Thoracic aorta (tissue), 2 donors: ENCODE measurements at regions not wholly inside any gene's neighbourhood (a gene's known extent, or its start where the extent isn't known, plus 50 kb on each side); places are given as distances from the start of the nearest gene placed in this dataset.
A peak's percentile ranks its signal among the peaks of the same experiment; 100 is the strongest.
"Not testable (repeated sequence)": the region's sequence is repeated elsewhere in the genome, so short reads cannot be mapped to it uniquely, and the experiment has no call there.

Source experiments
- ATAC-seq: fragments of 150-250 bp; one replicate; pipeline ENCODE4 v1.8.0; 2017; ENCODE audit warnings: low read depth; ENCODE audit not compliant: insufficient number of reproducible peaks, low FRiP score
- DNase-seq: peaks from one replicate; pipeline ENCODE4 v3.0.0-alpha.2; 2020; ENCODE audit warnings: low spot score
- H3K27ac ChIP-seq, 2 donors: fragments of 200-600 bp; sonication (generic); 1 replicate in 1 of 2; 2 replicates in 1 of 2; pipeline ENCODE4 v1.5.1; 2016; ENCODE audit warnings: mild to moderate bottlenecking in 2 of 2, moderate library complexity in 2 of 2
- H3K27me3 ChIP-seq: fragments of 200-600 bp; sonication (generic); replicated peaks from 2 replicates; pipeline ENCODE4 v1.6.0; 2016; ENCODE audit warnings: mild to moderate bottlenecking; ENCODE audit not compliant: insufficient read depth
- H3K36me3 ChIP-seq: fragments of 200-600 bp; sonication (generic); one replicate; pipeline ENCODE4 v1.5.1; 2016
- H3K4me1 ChIP-seq, 2 donors: fragments of 200-600 bp; sonication (generic); 1 replicate in 1 of 2; 2 replicates in 1 of 2; pipeline versions ENCODE4 v1.5.1 to v1.6.0; 2016; ENCODE audit warnings: low read depth in 2 of 2, mild to moderate bottlenecking in 1 of 2; ENCODE audit not compliant: control insufficient read depth in 1 of 2
- H3K4me3 ChIP-seq: fragments of 200-600 bp; sonication (generic); 2 replicates; pipeline ENCODE4 v1.5.1; 2016; ENCODE audit warnings: mild to moderate bottlenecking
- H3K9me3 ChIP-seq: fragments of 200-600 bp; sonication (generic); 2 replicates; pipeline ENCODE4 v1.5.1; 2016

GRCh38 chr6:57708061-57708460 is 390.6 kb downstream of the PRIM2 start:
- H3K27me3 ChIP-seq, H3K4me1 ChIP-seq, H3K36me3 ChIP-seq, H3K4me3 ChIP-seq, ATAC-seq, H3K27ac ChIP-seq, H3K9me3 ChIP-seq, DNase-seq: not testable (repeated sequence)

GRCh38 chr6:57722546-57722945 is 405.1 kb downstream of the PRIM2 start:
- H3K9me3 ChIP-seq, H3K4me3 ChIP-seq, H3K36me3 ChIP-seq, H3K27me3 ChIP-seq, H3K4me1 ChIP-seq, H3K27ac ChIP-seq, DNase-seq, ATAC-seq: not testable (repeated sequence)

- H3K4me3 ChIP-seq, H3K9me3 ChIP-seq, H3K27me3 ChIP-seq, DNase-seq, H3K4me1 ChIP-seq, ATAC-seq, H3K36me3 ChIP-seq, H3K27ac ChIP-seq: not testable (repeated sequence)
These were observed 406.5 kb downstream of the PRIM2 start for GRCh38 chr6:57723815-57724401.

GRCh38 chr6:57729407-57729806 is 412.0 kb downstream of the PRIM2 start:
- not testable (repeated sequence) for H3K36me3 ChIP-seq, H3K4me3 ChIP-seq, DNase-seq, H3K9me3 ChIP-seq, ATAC-seq, H3K27ac ChIP-seq, H3K4me1 ChIP-seq, H3K27me3 ChIP-seq

- H3K36me3 ChIP-seq, ATAC-seq, H3K9me3 ChIP-seq, DNase-seq, H3K27me3 ChIP-seq, H3K4me1 ChIP-seq, H3K27ac ChIP-seq, H3K4me3 ChIP-seq: not testable (repeated sequence)
These were observed 413.3 kb downstream of the PRIM2 start for GRCh38 chr6:57730726-57731125.

- H3K27ac ChIP-seq, H3K4me1 ChIP-seq: not testable (repeated sequence)
These were observed 430.3 kb downstream of the PRIM2 start for GRCh38 chr6:57747716-57748115.

GRCh38 chr6:57759850-57760249 is 442.4 kb downstream of the PRIM2 start:
- ATAC-seq, H3K27ac ChIP-seq, H3K36me3 ChIP-seq, H3K9me3 ChIP-seq, DNase-seq, H3K4me1 ChIP-seq, H3K4me3 ChIP-seq, H3K27me3 ChIP-seq: not testable (repeated sequence)

More at GRCh38 chr6:57747716-57748115, 430.3 kb downstream of the PRIM2 start:
- not testable (repeated sequence) for ATAC-seq, DNase-seq, H3K27me3 ChIP-seq, H3K36me3 ChIP-seq, H3K4me3 ChIP-seq, H3K9me3 ChIP-seq

- not testable (repeated sequence) for H3K27me3 ChIP-seq, DNase-seq, ATAC-seq, H3K4me1 ChIP-seq, H3K9me3 ChIP-seq, H3K27ac ChIP-seq, H3K4me3 ChIP-seq, H3K36me3 ChIP-seq
These were observed 475.4 kb downstream of the PRIM2 start for GRCh38 chr6:57792720-57793397.

- not testable (repeated sequence) for DNase-seq, H3K27ac ChIP-seq, H3K36me3 ChIP-seq, H3K27me3 ChIP-seq, H3K4me3 ChIP-seq, ATAC-seq, H3K4me1 ChIP-seq, H3K9me3 ChIP-seq
These were observed 475.9 kb downstream of the PRIM2 start for GRCh38 chr6:57793398-57793762.

GRCh38 chr6:57799703-57800479 is 482.5 kb downstream of the PRIM2 start:
- not testable (repeated sequence) for H3K27me3 ChIP-seq, DNase-seq, H3K27ac ChIP-seq, H3K4me1 ChIP-seq, H3K9me3 ChIP-seq, H3K36me3 ChIP-seq, ATAC-seq
- peak overlapping the region; percentile 50 for H3K4me3 ChIP-seq

GRCh38 chr6:57808581-57808980 is 491.2 kb downstream of the PRIM2 start:
- not testable (repeated sequence) for H3K27me3 ChIP-seq, H3K4me1 ChIP-seq, H3K36me3 ChIP-seq, DNase-seq, H3K9me3 ChIP-seq, H3K27ac ChIP-seq, ATAC-seq, H3K4me3 ChIP-seq

- DNase-seq, H3K4me3 ChIP-seq, H3K4me1 ChIP-seq, ATAC-seq, H3K27me3 ChIP-seq, H3K9me3 ChIP-seq, H3K27ac ChIP-seq, H3K36me3 ChIP-seq: not testable (repeated sequence)
These were observed 492.0 kb downstream of the PRIM2 start for GRCh38 chr6:57809454-57809853.
